CD4-positive, alpha-beta T cell (primary cell): ENCODE measurements at regions not wholly inside any gene's neighbourhood (a gene's known extent, or its start where the extent isn't known, plus 50 kb on each side); places are given as distances from the start of the nearest gene placed in this dataset.

ENCODE experiments used
- ATAC-seq: fragments of 200-7000 bp; cut with Tn5 transposase; one replicate; pipeline ENCODE4 v1.10.0; 2022; ENCODE audit warnings: mild to moderate bottlenecking; ENCODE audit not compliant: poor library complexity
- CTCF ChIA-PET: fragments of 350-600 bp; sonication (Branson Sonifier 250); formaldehyde crosslinking; loops from one replicate; lab custom pipeline; 2021; ENCODE audit warnings: antibody characterized with exemption, inconsistent platforms; lab: Charles Lee
- POLR2A ChIA-PET: fragments of 350-600 bp; sonication (Branson Sonifier 250); formaldehyde crosslinking; loops from one replicate; lab custom pipeline; 2021; ENCODE audit warnings: antibody characterized with exemption, inconsistent platforms; lab: Charles Lee
- DNase-seq, 14 experiments: peaks; one replicate each; pipeline ENCODE4 v3.0.0-alpha.2; 2013 to 2020; ENCODE audit warnings: mixed read lengths in 2 of 14
- H3K27ac ChIP-seq, 2 donors: one replicate each; pipeline versions ENCODE4 v1.5.1 to v1.7.0; 2013; ENCODE audit warnings: low read length in 2 of 2, low read depth in 1 of 2, mild to moderate bottlenecking in 1 of 2
- H3K27me3 ChIP-seq, 2 experiments: 1 replicate in 1 of 2; 2 replicates in 1 of 2; pipeline versions ENCODE4 v1.6.1 to v1.7.0; 2013; ENCODE audit warnings: low read length in 2 of 2, control low read depth in 1 of 2, mild to moderate bottlenecking in 1 of 2, moderate library complexity in 1 of 2; ENCODE audit not compliant: insufficient read depth in 2 of 2, control insufficient read depth in 1 of 2
- H3K36me3 ChIP-seq: one replicate; pipeline ENCODE4 v1.6.1; 2013; ENCODE audit warnings: low read length, control low read depth; ENCODE audit not compliant: insufficient read depth
- H3K4me1 ChIP-seq: one replicate; pipeline ENCODE4 v1.6.1; 2013; ENCODE audit warnings: low read length, control low read depth; ENCODE audit not compliant: insufficient read depth
- H3K4me3 ChIP-seq: one replicate; pipeline ENCODE4 v1.5.1; 2013; ENCODE audit warnings: mild to moderate bottlenecking, low read length, moderate library complexity
- H3K9me3 ChIP-seq, 2 experiments: 1 replicate in 1 of 2; 2 replicates in 1 of 2; pipeline versions ENCODE4 v1.6.1 to v1.7.0; 2013; ENCODE audit warnings: low read length in 2 of 2, mild to moderate bottlenecking in 2 of 2, control low read depth in 1 of 2, moderate library complexity in 1 of 2; ENCODE audit not compliant: control insufficient read depth in 1 of 2, insufficient read depth in 1 of 2
- H3K27ac Mint-ChIP-seq: one replicate; pipeline ENCODE4 v1.8.0; 2020; ENCODE audit warnings: mixed read lengths
- H3K27me3 Mint-ChIP-seq: one replicate; pipeline ENCODE4 v1.8.0; 2021; ENCODE audit warnings: mixed read lengths
- H3K36me3 Mint-ChIP-seq: one replicate; pipeline ENCODE4 v1.8.0; 2021; ENCODE audit warnings: low read depth, mixed read lengths
- H3K4me1 Mint-ChIP-seq: one replicate; pipeline ENCODE4 v1.8.0; 2021; ENCODE audit warnings: low read depth, mixed read lengths
- H3K4me3 Mint-ChIP-seq: one replicate; pipeline ENCODE4 v1.8.0; 2020; ENCODE audit warnings: mild to moderate bottlenecking, mixed read lengths
- H3K9me3 Mint-ChIP-seq: one replicate; pipeline ENCODE4 v1.8.0; 2020; ENCODE audit warnings: mixed read lengths
- CTCF ChIP-seq: fragments of 200-600 bp; IDR thresholded peaks from one replicate; pipeline ENCODE4 v1.8.0; 2022; ENCODE audit warnings: antibody characterized with exemption, mild to moderate bottlenecking
- intact Hi-C, 2 experiments: fragments of 100-400 bp; cut with DNase I in 1 of 2; cut with micrococcal nuclease in 1 of 2; formaldehyde crosslinking; loops; one replicate each; pipeline versions ENCODE4 v1.15.1 to v1.9.0; 2023 to 2025; cut with DNase I, micrococcal nuclease

- Histone ChIP-seq H3K36me3 (no peaks in the 10 kb centered on the region), H3K27me3 (no peaks in the 10 kb centered on the region), H3K4me3 (no peak overlapping the region), H3K27ac (no peak overlapping the region), H3K4me1 (no peaks in the 10 kb centered on the region), H3K9me3 (peaks cover 4 to 8% of the 10 kb centered on the region in 2 experiments)
- Mint-ChIP-seq H3K27me3 (no peaks in the 10 kb centered on the region), H3K9me3 (peaks cover 22% of the 10 kb centered on the region), H3K4me1 (no peaks in the 10 kb centered on the region), H3K27ac (no peak overlapping the region), H3K36me3 (no peaks in the 10 kb centered on the region), H3K4me3 (no peak overlapping the region)
- ATAC-seq (no peak), DNase-seq (no peak)
- no peak for TF ChIP-seq CTCF
- intact Hi-C loops: no loop called here
- ChIA-PET POLR2A (no interaction called here), CTCF (no interaction called here)
Measured at GRCh38 chr4:45831692-45832091, 292.2 kb downstream of the GABRG1 start.

GRCh38 chr4:45803994-45804393, 319.9 kb downstream of the GABRG1 start:
- no peak for TF ChIP-seq CTCF
- no peaks in the 10 kb centered on the region for H3K4me1 ChIP-seq
- no peak overlapping the region for H3K27ac Mint-ChIP-seq
- no peaks in the 10 kb centered on the region for H3K27me3 ChIP-seq
- no peaks in the 10 kb centered on the region for H3K36me3 ChIP-seq
- no peak overlapping the region for H3K27ac ChIP-seq
- POLR2A ChIA-PET: no interaction called here
- intact Hi-C loops: no loop called here
- H3K4me3 Mint-ChIP-seq: no peak overlapping the region
- no peaks in the 10 kb centered on the region for H3K4me1 Mint-ChIP-seq
- H3K9me3 ChIP-seq: no peaks in the 10 kb centered on the region
- CTCF ChIA-PET: no interaction called here
- ATAC-seq: no peak
- DNase-seq: no peak
- no peaks in the 10 kb centered on the region for H3K27me3 Mint-ChIP-seq
- peaks cover 9% of the 10 kb centered on the region for H3K9me3 Mint-ChIP-seq
- H3K4me3 ChIP-seq: no peak overlapping the region
- H3K36me3 Mint-ChIP-seq: no peaks in the 10 kb centered on the region

GRCh38 chr4:45795135-45795534, 328.7 kb downstream of the GABRG1 start:
- TF ChIP-seq CTCF: no peak
- Histone ChIP-seq H3K27ac (no peak overlapping the region), H3K27me3 (no peaks in the 10 kb centered on the region), H3K4me1 (no peaks in the 10 kb centered on the region), H3K9me3 (no peaks in the 10 kb centered on the region), H3K36me3 (no peaks in the 10 kb centered on the region), H3K4me3 (no peak overlapping the region)
- ChIA-PET POLR2A (no interaction called here), CTCF (no interaction called here)
- H3K27ac Mint-ChIP-seq: no peak overlapping the region
- intact Hi-C loops: no loop called here
- no peak for ATAC-seq
- no peaks in the 10 kb centered on the region for H3K4me1 Mint-ChIP-seq
- H3K4me3 Mint-ChIP-seq: no peak overlapping the region
- H3K9me3 Mint-ChIP-seq: peaks cover 8% of the 10 kb centered on the region
- H3K36me3 Mint-ChIP-seq: no peaks in the 10 kb centered on the region
- no peaks in the 10 kb centered on the region for H3K27me3 Mint-ChIP-seq
- no peak for DNase-seq
